ENCODE measurements at regions not wholly inside any gene's neighbourhood (a gene's known extent, or its start where the extent isn't known, plus 50 kb on each side); places are given as distances from the start of the nearest gene placed in this dataset.

- ChIA-PET POLR2A (no interaction called here), CTCF (no interaction called here)
- no peak for TF ChIP-seq CTCF (IDR thresholded peaks at IDR 0.05)
- Histone ChIP-seq H3K4me1 (ENCODE audit: insufficient read depth, low read length) (no peaks in the 10 kb centered on the region), H3K36me3 (ENCODE audit: insufficient read depth, low read length) (no peaks in the 10 kb centered on the region), H3K4me3 (ENCODE audit: low read length) (no peak overlapping the region), H3K9me3 (ENCODE audit: control insufficient read depth in 1 of 2, insufficient read depth in 1 of 2, low read length in 2 of 2) (no peaks in the 10 kb centered on the region), H3K27me3 (ENCODE audit: control insufficient read depth in 1 of 2, insufficient read depth in 2 of 2, low read length in 2 of 2) (peaks cover 0 to 3% of the 10 kb centered on the region in 2 experiments), H3K27ac (ENCODE audit: low read depth in 1 of 2, low read length in 2 of 2) (no peak overlapping the region)
- Mint-ChIP-seq H3K9me3 (no peaks in the 10 kb centered on the region), H3K4me1 (ENCODE audit: low read depth) (peaks cover 6% of the 10 kb centered on the region), H3K27ac (no peak overlapping the region), H3K4me3 (no peak overlapping the region), H3K36me3 (ENCODE audit: low read depth) (no peaks in the 10 kb centered on the region), H3K27me3 (no peaks in the 10 kb centered on the region)
- ATAC-seq (ENCODE audit: poor library complexity) (no peak), DNase-seq (no peak)
- intact Hi-C loops (cut with DNase I, micrococcal nuclease) = no loop called here
These were observed 50.2 kb upstream of the SLC44A1 start for GRCh38 chr9:105194234-105194633.
